Lower leg skin (tissue), 3 donors: ENCODE measurements at regions not wholly inside any gene's neighbourhood (a gene's known extent, or its start where the extent isn't known, plus 50 kb on each side); places are given as distances from the start of the nearest gene placed in this dataset.

Experiments used
- POLR2A ChIP-seq, 2 donors: fragments of 450-650 bp; IDR thresholded peaks; one replicate each; pipeline ENCODE4 v1.6.1; 2016 to 2017; ENCODE audit warnings: antibody characterized with exemption in 2 of 2, mild to moderate bottlenecking in 1 of 2, moderate library complexity in 1 of 2
- TF ChIP-seq, protein P1 (sequence below), 3 donors: fragments of 450-650 bp; IDR thresholded peaks; one replicate each; pipeline ENCODE4 v1.5.1; 2016; ENCODE audit warnings: antibody characterized with exemption in 3 of 3, mild to moderate bottlenecking in 3 of 3, moderate library complexity in 2 of 3

DNA sequence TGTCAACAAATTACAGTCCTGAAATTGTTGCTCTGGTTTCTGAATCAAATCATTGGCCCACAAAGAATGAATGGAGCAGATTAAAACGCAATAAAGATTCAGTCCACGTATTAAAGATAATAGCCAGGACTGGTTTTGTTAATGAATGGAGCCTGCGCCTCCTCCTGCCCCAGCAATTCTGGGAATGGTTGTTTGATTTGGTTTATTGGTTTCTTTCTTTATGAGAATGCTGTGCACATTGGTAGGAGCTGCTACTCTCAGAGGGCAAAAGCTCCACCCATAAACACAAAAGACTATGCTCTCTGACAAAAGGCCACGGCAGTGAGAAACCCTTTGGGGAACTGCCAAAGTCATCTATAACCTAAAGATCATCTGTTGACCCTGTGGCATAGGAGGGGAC is 261.1 kb downstream of the ABHD5 start:
- TF ChIP-seq, protein P1, sequence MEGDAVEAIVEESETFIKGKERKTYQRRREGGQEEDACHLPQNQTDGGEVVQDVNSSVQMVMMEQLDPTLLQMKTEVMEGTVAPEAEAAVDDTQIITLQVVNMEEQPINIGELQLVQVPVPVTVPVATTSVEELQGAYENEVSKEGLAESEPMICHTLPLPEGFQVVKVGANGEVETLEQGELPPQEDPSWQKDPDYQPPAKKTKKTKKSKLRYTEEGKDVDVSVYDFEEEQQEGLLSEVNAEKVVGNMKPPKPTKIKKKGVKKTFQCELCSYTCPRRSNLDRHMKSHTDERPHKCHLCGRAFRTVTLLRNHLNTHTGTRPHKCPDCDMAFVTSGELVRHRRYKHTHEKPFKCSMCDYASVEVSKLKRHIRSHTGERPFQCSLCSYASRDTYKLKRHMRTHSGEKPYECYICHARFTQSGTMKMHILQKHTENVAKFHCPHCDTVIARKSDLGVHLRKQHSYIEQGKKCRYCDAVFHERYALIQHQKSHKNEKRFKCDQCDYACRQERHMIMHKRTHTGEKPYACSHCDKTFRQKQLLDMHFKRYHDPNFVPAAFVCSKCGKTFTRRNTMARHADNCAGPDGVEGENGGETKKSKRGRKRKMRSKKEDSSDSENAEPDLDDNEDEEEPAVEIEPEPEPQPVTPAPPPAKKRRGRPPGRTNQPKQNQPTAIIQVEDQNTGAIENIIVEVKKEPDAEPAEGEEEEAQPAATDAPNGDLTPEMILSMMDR (IDR thresholded peaks at IDR 0.05): no peak
- TF ChIP-seq POLR2A (IDR thresholded peaks at IDR 0.05): no peak
